GM21529 (cell line): ENCODE measurements at regions not wholly inside any gene's neighbourhood (a gene's known extent, or its start where the extent isn't known, plus 50 kb on each side); places are given as distances from the start of the nearest gene placed in this dataset.
"Not testable (repeated sequence)": the region's sequence is repeated elsewhere in the genome, so short reads cannot be mapped to it uniquely, and the experiment has no call there.

Experiments
- ATAC-seq: cut with Tn5 transposase; IDR thresholded peaks from one replicate; pipeline ENCODE4 v1.9.1; 2021; ENCODE audit not compliant: unreplicated experiment

GRCh38 chr6:72457738-72458137, 164.1 kb upstream of the KCNQ5 start:
- ATAC-seq, result no peak

- no peak for ATAC-seq
These were observed 163.3 kb upstream of the KCNQ5 start for GRCh38 chr6:72458521-72458920.

GRCh38 chr6:72461144-72461543, 160.7 kb upstream of the KCNQ5 start:
- ATAC-seq, result no peak

- no peak for ATAC-seq
These were observed 157.6 kb upstream of the KCNQ5 start for GRCh38 chr6:72464246-72464645.

GRCh38 chr6:72464791-72465691, 156.8 kb upstream of the KCNQ5 start:
- ATAC-seq, result no peak

GRCh38 chr6:72466471-72466870, 155.4 kb upstream of the KCNQ5 start:
- no peak for ATAC-seq

GRCh38 chr6:72466971-72467566, 154.8 kb upstream of the KCNQ5 start:
- no peak for ATAC-seq

- ATAC-seq, result not testable (repeated sequence)
These were observed 152.4 kb upstream of the KCNQ5 start for GRCh38 chr6:72469406-72469983.

GRCh38 chr6:72476051-72476450, 145.8 kb upstream of the KCNQ5 start:
- no peak for ATAC-seq

- ATAC-seq, result no peak
These were observed 145.2 kb upstream of the KCNQ5 start for GRCh38 chr6:72476646-72477045.

- no peak for ATAC-seq
These were observed 126.4 kb upstream of the KCNQ5 start for GRCh38 chr6:72495441-72495840.

- ATAC-seq, result no peak
These were observed 124.7 kb upstream of the KCNQ5 start for GRCh38 chr6:72497186-72497585.

- no peak for ATAC-seq
These were observed 121.2 kb upstream of the KCNQ5 start for GRCh38 chr6:72500669-72501068.

GRCh38 chr6:72504406-72504805, 117.5 kb upstream of the KCNQ5 start:
- ATAC-seq, result no peak

GRCh38 chr6:72505446-72505845, 116.4 kb upstream of the KCNQ5 start:
- no peak for ATAC-seq

- no peak for ATAC-seq
These were observed 102.0 kb upstream of the KCNQ5 start for GRCh38 chr6:72519871-72520270.

- ATAC-seq, result no peak
These were observed 100.2 kb upstream of the KCNQ5 start for GRCh38 chr6:72521684-72522083.

GRCh38 chr6:72522735-72523141, 99.1 kb upstream of the KCNQ5 start:
- peak; percentile 72 for ATAC-seq

GRCh38 chr6:72524011-72524645, 97.7 kb upstream of the KCNQ5 start:
- ATAC-seq, result no peak

- ATAC-seq, result no peak
These were observed 95.9 kb upstream of the KCNQ5 start for GRCh38 chr6:72525821-72526510.

- no peak for ATAC-seq
These were observed 91.7 kb upstream of the KCNQ5 start for GRCh38 chr6:72530152-72530551.
